ENCODE measurements at regions not wholly inside any gene's neighbourhood (a gene's known extent, or its start where the extent isn't known, plus 50 kb on each side); places are given as distances from the start of the nearest gene placed in this dataset.

GRCh38 chr13:22014469-22014868, 343.6 kb downstream of the FGF9 start:
- no peak overlapping the region for H3K23ac ChIP-seq (ENCODE audit: low read depth, low read length)
- H3K4ac ChIP-seq (ENCODE audit: low read depth, low read length): no peak overlapping the region
- CTCF ChIA-PET: no interaction called here
- no peak overlapping the region for H2BK20ac ChIP-seq (ENCODE audit: low read depth, low read length)
- H3K27ac ChIP-seq (ENCODE audit: insufficient read depth, low read length): no peak overlapping the region
- H2BK120ac ChIP-seq (ENCODE audit: low read depth, low read length): no peak overlapping the region
- no peaks in the 10 kb centered on the region for H3K9me3 ChIP-seq (ENCODE audit: control insufficient read depth, insufficient read depth, low read length)
- H3K4me1 ChIP-seq (ENCODE audit: control insufficient read depth, insufficient read depth, low read length): no peaks in the 10 kb centered on the region; the same call in 1 of the 2 replicates
- no peak overlapping the region for H2AK9ac ChIP-seq (replicated peaks; ENCODE audit: low read depth, low read length, poor library complexity)
- no peak overlapping the region for H2AK5ac ChIP-seq (ENCODE audit: low read depth, low read length)
- no peaks in the 10 kb centered on the region for H3K36me3 ChIP-seq (ENCODE audit: control insufficient read depth, insufficient read depth, low read length)
- TF ChIP-seq SMC3 (IDR thresholded peaks at IDR 0.05; ENCODE audit: low read depth, low read length): no peak
- TF ChIP-seq FOS (IDR thresholded peaks at IDR 0.05; ENCODE audit: low read depth, low read length): no peak
- no peak for TF ChIP-seq RFX5 (IDR thresholded peaks at IDR 0.05; ENCODE audit: low read depth, low read length)
- no peak for TF ChIP-seq RAD21 (IDR thresholded peaks at IDR 0.05; ENCODE audit: low read length)
- no peak overlapping the region for H2AFZ ChIP-seq (replicated peaks; ENCODE audit: low read length, poor library complexity)
- H3K9me1 ChIP-seq (ENCODE audit: insufficient read depth, low read length): no peaks in the 10 kb centered on the region
- POLR2A ChIA-PET (ENCODE audit: unreplicated experiment): no interaction called here
- H2BK5ac ChIP-seq (ENCODE audit: low read depth, low read length, poor library complexity, severe bottlenecking): no peak overlapping the region
- no peak overlapping the region for H4K5ac ChIP-seq (ENCODE audit: low read depth, low read length)
- no peaks in the 10 kb centered on the region for H3K27me3 ChIP-seq (ENCODE audit: control insufficient read depth, insufficient read depth, low read length)
- no peak overlapping the region for H3K9ac ChIP-seq (ENCODE audit: low read depth, low read length)
- no peak overlapping the region for H3K4me2 ChIP-seq (ENCODE audit: low read depth, low read length)
- H3K79me1 ChIP-seq (ENCODE audit: low read depth in 1 of 2, low read length in 2 of 2): no peaks in the 10 kb centered on the region
- in situ Hi-C loops (cut with MboI; ENCODE audit: low sequenced_read_pairs): no loop called here
- WGBS, 2 experiments (ENCODE audit: extremely low coverage in 2 of 2, insufficient read length in 1 of 2): no CpG with 5 or more reads among the region's 6 CpGs
- no peak overlapping the region for H3K14ac ChIP-seq (replicated peaks; ENCODE audit: low read depth, low read length)
- intact Hi-C loops (cut with micrococcal nuclease): no loop called here
- no peak overlapping the region for H3K18ac ChIP-seq (ENCODE audit: low read depth, low read length)
- no peak overlapping the region for H3K56ac ChIP-seq (ENCODE audit: extremely low read depth, insufficient read depth, low read length)
- no peak overlapping the region for H4K8ac ChIP-seq (ENCODE audit: low read depth in 2 of 2, low read length in 2 of 2)
- BruUV-seq (replicated peaks): no TSS peak
- no peak overlapping the region for H2BK15ac ChIP-seq (ENCODE audit: low read depth, low read length)
- DNase-seq (no peak), ATAC-seq (ENCODE audit: low read depth) (peak; percentile 48; the same call in 1 of the 2 replicates)
- H4K20me1 ChIP-seq (ENCODE audit: insufficient read depth, low read length): no peaks in the 10 kb centered on the region
- no peak overlapping the region for H4K91ac ChIP-seq (ENCODE audit: insufficient read depth, low read depth, low read length)
- no peak overlapping the region for H3K4me3 ChIP-seq (ENCODE audit: insufficient read depth, low read depth, low read length)
- dilution Hi-C loops (cut with HindIII; ENCODE audit: low sequenced_read_pairs, unreplicated experiment): no loop called here
